Transverse colon (tissue), 4 donors: ENCODE measurements at regions not wholly inside any gene's neighbourhood (a gene's known extent, or its start where the extent isn't known, plus 50 kb on each side); places are given as distances from the start of the nearest gene placed in this dataset.
"Not testable (repeated sequence)": the region's sequence is repeated elsewhere in the genome, so short reads cannot be mapped to it uniquely, and the experiment has no call there.

Source experiments
- DNase-seq: peaks from one replicate; pipeline ENCODE4 v3.0.0-alpha.2; 2019
- H3K27ac ChIP-seq, 4 donors: fragments of 200-600 bp; sonication (generic); 2 replicates each; pipeline ENCODE4 v1.5.1; 2016 to 2018; ENCODE audit warnings: inconsistent platforms in 4 of 4
- H3K27me3 ChIP-seq: fragments of 200-600 bp; sonication (generic); 2 replicates; pipeline ENCODE4 v1.5.1; 2017; ENCODE audit warnings: inconsistent platforms
- H3K36me3 ChIP-seq, 4 donors: fragments of 200-600 bp; sonication (generic); 2 replicates each; pipeline ENCODE4 v1.5.1; 2017 to 2019; ENCODE audit warnings: inconsistent platforms in 4 of 4
- H3K4me1 ChIP-seq, 4 donors: fragments of 200-600 bp; sonication (generic); 2 replicates each; pipeline ENCODE4 v1.5.1; 2017 to 2020; ENCODE audit warnings: inconsistent platforms in 4 of 4
- H3K4me3 ChIP-seq, 4 donors: fragments of 200-600 bp; sonication (generic); 1 replicate in 1 of 4; 2 replicates in 3 of 4; pipeline versions ENCODE4 v1.5.1 to v1.6.1; 2017 to 2019; ENCODE audit warnings: inconsistent platforms in 4 of 4
- H3K9me3 ChIP-seq, 2 donors: fragments of 200-600 bp; sonication (generic); 2 replicates each; pipeline ENCODE4 v1.5.1; 2017 to 2019; ENCODE audit warnings: inconsistent platforms in 2 of 2
- CTCF ChIP-seq, 5 experiments: fragments of 200-600 bp in 3 of 5; fragments of 450-650 bp in 2 of 5; sonication (generic) in 3 of 5; IDR thresholded peaks; 1 replicate in 2 of 5; 2 replicates in 3 of 5; pipeline ENCODE4 v1.5.1; 2016 to 2017; ENCODE audit warnings: antibody characterized with exemption in 5 of 5, inconsistent platforms in 3 of 5, mild to moderate bottlenecking in 2 of 5, moderate library complexity in 1 of 5
- EP300 ChIP-seq: sonication (generic); formaldehyde crosslinking; IDR thresholded peaks from one replicate; pipeline ENCODE4 v1.6.1; 2017; ENCODE audit warnings: antibody characterized with exemption, low read depth
- POLR2A ChIP-seq: fragments of 450-650 bp; IDR thresholded peaks from one replicate; pipeline ENCODE4 v1.6.1; 2016; ENCODE audit warnings: antibody characterized with exemption, mild to moderate bottlenecking, moderate library complexity
- POLR2AphosphoS5 ChIP-seq, 3 donors: sonication (generic); formaldehyde crosslinking; IDR thresholded peaks; one replicate each; pipeline ENCODE4 v1.6.1; 2016; ENCODE audit warnings: antibody characterized with exemption in 3 of 3
- WGBS, 2 donors: methylation state at CpG; one replicate each; pipeline ENCODE4 v1.1.5; 2018; ENCODE audit warnings: low coverage in 1 of 2; 5-methylcytosine and 5-hydroxymethylcytosine counted together
- in situ Hi-C, 4 donors: fragments of 200-750 bp; cut with MboI; loops; one replicate each; pipeline versions ENCODE4 v1.15.0 to v1.15.1; 2017; ENCODE audit warnings: low sequenced_read_pairs in 3 of 4, low pct_ligation_motif_present in 1 of 4, low pct_unique_long_range_greater_than_20kb in 1 of 4
- intact Hi-C: fragments of 100-400 bp; cut with DNase I; formaldehyde crosslinking; loops from one replicate; pipeline ENCODE4 v1.15.1; 2023; ENCODE audit warnings: low total_unique reads

GRCh38 chrX:5305452-5305851 is 923.2 kb downstream of the NLGN4X start:
- no peak for DNase-seq
- H3K27ac ChIP-seq, result no peak overlapping the region
- no peaks in the 10 kb centered on the region for H3K36me3 ChIP-seq
- intact Hi-C loops (no loop called here), in situ Hi-C loops (no loop called here)
- no peak overlapping the region for H3K4me3 ChIP-seq
- WGBS, 2 donors, result 42% methylated on average over 6 of the region's 6 CpGs; no CpG with 5 or more reads in 1 of the 2 donors
- H3K4me1 ChIP-seq, result no peaks in the 10 kb centered on the region
- TF ChIP-seq POLR2AphosphoS5 (IDR thresholded peaks at IDR 0.05), result no peak
- TF ChIP-seq CTCF (IDR thresholded peaks at IDR 0.05), result no peak
- no peak for TF ChIP-seq EP300
- no peak for TF ChIP-seq POLR2A
- no peaks in the 10 kb centered on the region for H3K9me3 ChIP-seq
- no peaks in the 10 kb centered on the region for H3K27me3 ChIP-seq

DNA sequence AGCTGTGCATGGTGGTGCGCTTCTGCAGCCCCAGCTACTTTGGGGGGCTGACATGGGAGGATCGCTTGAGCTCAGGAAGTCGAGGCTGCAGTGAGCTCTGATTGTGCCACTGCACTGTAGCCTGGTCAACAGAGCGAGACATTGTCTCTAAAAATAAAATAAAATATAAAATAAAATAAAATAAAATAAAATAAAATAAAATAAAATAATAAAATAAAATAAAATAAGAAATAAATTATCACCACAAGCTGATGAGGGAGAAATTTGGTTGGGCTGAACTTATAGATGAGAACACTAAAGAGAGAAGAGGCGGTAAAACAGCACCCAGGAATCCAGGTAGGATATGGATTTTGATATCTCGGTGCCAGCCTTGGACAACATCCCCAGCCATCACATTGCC is 933.7 kb downstream of the NLGN4X start:
- H3K27me3 ChIP-seq, result no peaks in the 10 kb centered on the region
- WGBS, 2 donors, result 86 to 100% methylated on average over 2 to 6 of the region's 6 CpGs
- in situ Hi-C loops, result no loop called here

GRCh38 chrX:5290635-5291034 is 938.0 kb downstream of the NLGN4X start:
- no peak overlapping the region for H3K27ac ChIP-seq
- WGBS, 2 donors, result 62 to 66% methylated on average over 4 to 5 of the region's 5 CpGs
- in situ Hi-C loops, result no loop called here

More for the DNA sequence above, 933.7 kb downstream of the NLGN4X start:
- DNase-seq, result no peak
- H3K36me3 ChIP-seq, result no peaks in the 10 kb centered on the region
- TF ChIP-seq CTCF (IDR thresholded peaks at IDR 0.05), result no peak
- TF ChIP-seq EP300, result no peak
- no peak for TF ChIP-seq POLR2A
- no peak for TF ChIP-seq POLR2AphosphoS5 (IDR thresholded peaks at IDR 0.05)
- H3K4me1 ChIP-seq, result no peaks in the 10 kb centered on the region
- H3K27ac ChIP-seq, result no peak overlapping the region
- no peak overlapping the region for H3K4me3 ChIP-seq
- intact Hi-C loops, result no loop called here
- H3K9me3 ChIP-seq, result no peaks in the 10 kb centered on the region

GRCh38 chrX:5289949-5290348 is 938.7 kb downstream of the NLGN4X start:
- H3K4me1 ChIP-seq, DNase-seq, H3K9me3 ChIP-seq, H3K27ac ChIP-seq, H3K4me3 ChIP-seq, H3K36me3 ChIP-seq, in situ Hi-C loops, intact Hi-C loops, H3K27me3 ChIP-seq: not testable (repeated sequence)
- WGBS, 2 donors, result 79% methylated on average over 1 of the region's 1 CpG; no CpG with 5 or more reads in 1 of the 2 donors

More at GRCh38 chrX:5290635-5291034, 938.0 kb downstream of the NLGN4X start:
- DNase-seq, result no peak
- intact Hi-C loops, result no loop called here
- TF ChIP-seq CTCF (IDR thresholded peaks at IDR 0.05) (no peak), EP300 (no peak), POLR2A (no peak), POLR2AphosphoS5 (IDR thresholded peaks at IDR 0.05) (no peak)
- Histone ChIP-seq H3K36me3 (no peaks in the 10 kb centered on the region), H3K4me3 (no peak overlapping the region), H3K4me1 (no peaks in the 10 kb centered on the region), H3K27me3 (no peaks in the 10 kb centered on the region), H3K9me3 (no peaks in the 10 kb centered on the region)

DNA sequence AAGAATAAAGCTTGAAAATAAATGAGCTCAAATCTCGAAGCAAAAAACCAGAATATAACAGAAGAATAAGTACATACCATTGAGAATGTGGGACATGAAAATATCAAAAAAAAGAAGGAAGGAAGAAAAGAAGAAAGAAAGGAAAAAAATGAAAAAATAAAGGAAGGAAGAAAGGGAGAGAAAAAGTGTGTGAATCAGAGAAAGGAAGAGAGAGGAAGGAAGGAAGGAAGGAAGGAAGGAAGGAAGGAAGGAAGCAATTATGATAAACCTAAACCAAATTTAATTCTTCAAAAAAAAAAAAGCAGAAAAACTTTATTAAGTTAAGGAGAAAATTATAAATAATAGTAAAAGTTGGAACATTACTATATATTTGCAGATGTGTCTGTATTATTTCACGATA is 949.8 kb downstream of the NLGN4X start:
- no peak for DNase-seq
- in situ Hi-C loops, result no loop called here
- TF ChIP-seq POLR2A, result no peak
- TF ChIP-seq CTCF (IDR thresholded peaks at IDR 0.05), result no peak
- no peak for TF ChIP-seq POLR2AphosphoS5 (IDR thresholded peaks at IDR 0.05)
- no peak for TF ChIP-seq EP300
- Histone ChIP-seq H3K9me3 (no peaks in the 10 kb centered on the region), H3K27me3 (no peaks in the 10 kb centered on the region), H3K27ac (no peak overlapping the region), H3K36me3 (no peaks in the 10 kb centered on the region), H3K4me3 (no peak overlapping the region), H3K4me1 (no peaks in the 10 kb centered on the region)
- WGBS, 2 donors, result 88 to 95% methylated on average over 1 to 2 of the region's 2 CpGs
- intact Hi-C loops, result no loop called here
